ENCODE measurements at regions not wholly inside any gene's neighbourhood (a gene's known extent, or its start where the extent isn't known, plus 50 kb on each side); places are given as distances from the start of the nearest gene placed in this dataset.
"Not testable (repeated sequence)": the region's sequence is repeated elsewhere in the genome, so short reads cannot be mapped to it uniquely, and the experiment has no call there.

- DNase-seq = not testable (repeated sequence)
These were observed 353.9 kb downstream of the GOLGA6L6 start for GRCh38 chr15:20187370-20188355.

- DNase-seq = not testable (repeated sequence)
These were observed 356.7 kb downstream of the GOLGA6L6 start for GRCh38 chr15:20184879-20185278.

- DNase-seq = not testable (repeated sequence)
These were observed 373.4 kb downstream of the GOLGA6L6 start for GRCh38 chr15:20168221-20168620.

DNA sequence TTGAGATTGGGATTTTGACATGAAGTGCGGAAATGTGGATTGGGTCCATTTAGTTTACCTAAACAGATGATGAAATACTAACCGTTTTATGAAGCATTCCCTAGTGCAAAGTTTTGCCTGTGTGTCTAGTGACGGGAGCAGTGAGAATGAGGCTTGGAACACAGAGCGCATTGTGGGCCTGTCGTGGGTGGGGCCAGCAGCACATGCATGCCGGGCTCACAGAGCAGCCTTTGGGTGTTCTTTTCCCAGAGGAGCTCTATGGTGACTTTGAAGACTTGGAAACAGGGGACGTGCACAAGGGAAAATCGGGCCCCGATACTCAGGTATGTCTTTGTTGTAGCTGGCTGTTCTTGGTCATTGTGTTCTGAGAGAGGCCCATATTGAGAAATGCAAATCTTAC is 388.1 kb downstream of the GOLGA6L6 start:
- DNase-seq = not testable (repeated sequence)

- not testable (repeated sequence) for DNase-seq
These were observed 392.9 kb downstream of the GOLGA6L6 start for GRCh38 chr15:20148679-20149078.

- DNase-seq = not testable (repeated sequence)
These were observed 393.6 kb downstream of the GOLGA6L6 start for GRCh38 chr15:20148008-20148407.

DNA sequence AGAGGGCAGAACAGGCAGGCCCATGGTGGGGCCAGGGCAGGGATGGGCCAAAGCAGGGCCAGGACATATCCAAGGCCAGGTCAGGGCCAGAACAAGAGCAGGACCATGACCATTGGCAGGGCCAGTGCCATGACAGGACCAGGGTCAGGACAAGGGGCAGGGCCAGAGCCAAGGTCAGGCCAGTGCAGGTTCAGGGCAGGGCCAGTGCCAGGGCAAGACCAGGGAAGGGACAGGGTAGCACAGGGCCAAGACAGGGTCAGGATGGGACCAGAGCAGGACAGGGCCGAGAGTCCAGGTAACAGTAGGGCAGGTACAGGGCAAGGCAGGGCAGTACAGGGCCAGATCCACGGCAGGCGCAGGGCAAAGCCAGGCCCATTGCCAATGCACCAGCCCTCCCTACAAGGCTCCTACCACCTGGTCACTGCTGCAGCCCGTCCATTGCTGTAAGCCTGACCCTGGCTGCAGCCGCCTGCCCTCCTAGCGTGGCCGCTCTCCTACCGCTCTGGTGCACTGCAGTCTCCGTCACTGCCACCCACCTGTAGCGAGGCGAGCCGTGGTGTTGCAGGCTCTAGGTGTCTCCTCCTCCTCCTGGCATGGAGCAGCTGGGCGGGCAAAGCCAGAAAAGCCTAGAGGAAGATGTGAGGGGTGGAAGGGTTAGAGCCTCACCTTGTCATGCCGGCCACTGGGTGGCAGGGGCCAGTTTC is 397.1 kb downstream of the GOLGA6L6 start:
- DNase-seq = not testable (repeated sequence)

DNA sequence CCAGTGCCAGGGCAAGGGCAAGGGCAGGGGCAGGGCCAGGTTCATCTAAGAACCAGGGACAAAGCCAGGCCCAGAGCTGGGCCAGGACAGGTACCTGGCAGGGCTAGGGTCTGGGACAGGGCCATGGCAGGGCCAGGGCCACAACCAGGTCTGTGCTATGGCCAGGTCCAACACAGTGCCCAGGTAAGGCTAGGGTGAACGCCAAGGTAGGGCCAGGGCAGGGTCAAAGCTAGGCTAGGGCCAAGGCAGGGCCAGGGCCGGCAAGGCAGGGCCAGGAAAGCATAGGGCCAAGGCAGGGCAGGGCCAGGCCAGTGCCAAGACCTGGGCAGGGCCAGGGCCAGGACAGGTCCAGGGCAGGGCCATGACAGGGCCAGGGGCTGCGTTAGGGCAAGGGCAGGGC is 398.7 kb downstream of the GOLGA6L6 start:
- not testable (repeated sequence) for DNase-seq

GRCh38 chr15:20142410-20142809 is 399.2 kb downstream of the GOLGA6L6 start:
- DNase-seq = not testable (repeated sequence)

DNA sequence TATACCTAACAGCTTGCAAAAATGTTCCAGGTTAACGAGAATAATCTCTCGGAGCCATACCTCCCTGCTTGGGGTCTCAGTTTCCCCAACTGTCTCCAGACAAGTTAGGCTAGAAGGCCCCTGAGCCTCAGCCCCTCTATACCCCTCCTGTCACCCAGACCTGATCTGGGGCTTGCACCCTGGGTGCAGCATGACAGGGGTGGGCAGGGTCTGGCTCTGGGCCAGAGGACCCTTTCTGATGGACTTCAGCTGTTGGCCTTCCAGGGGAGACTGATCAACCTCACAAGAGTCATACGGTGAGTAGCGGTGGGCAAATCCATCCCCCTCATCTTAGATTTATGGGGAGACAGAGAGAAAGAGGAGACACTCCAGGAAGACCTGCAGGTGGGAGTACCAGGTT is 416.9 kb downstream of the GOLGA6L6 start:
- not testable (repeated sequence) for DNase-seq

DNA sequence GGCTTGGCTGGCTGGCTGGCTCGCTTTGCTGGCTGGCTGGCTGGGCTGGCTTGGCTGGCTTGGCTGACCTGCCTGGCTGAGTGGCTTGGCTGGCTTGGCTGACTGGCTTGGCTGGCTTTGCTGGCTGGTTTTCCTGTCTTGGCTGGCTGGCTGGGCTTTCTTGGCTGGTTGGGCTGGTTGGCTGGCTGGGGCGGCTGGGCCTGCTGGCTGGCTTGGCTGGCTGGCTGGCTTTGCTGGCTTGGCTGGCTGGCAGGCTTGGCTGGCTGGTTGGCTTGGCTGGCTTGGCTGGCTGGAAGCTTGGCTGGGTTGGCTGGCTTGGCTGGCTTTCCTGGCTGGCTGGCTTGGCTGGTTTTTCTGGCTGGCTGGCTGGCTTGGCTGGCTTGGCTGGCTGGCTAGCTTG is 435.6 kb downstream of the GOLGA6L6 start:
- no peak for DNase-seq

GRCh38 chr15:20105011-20105990 is 436.3 kb downstream of the GOLGA6L6 start:
- DNase-seq = not testable (repeated sequence)

DNA sequence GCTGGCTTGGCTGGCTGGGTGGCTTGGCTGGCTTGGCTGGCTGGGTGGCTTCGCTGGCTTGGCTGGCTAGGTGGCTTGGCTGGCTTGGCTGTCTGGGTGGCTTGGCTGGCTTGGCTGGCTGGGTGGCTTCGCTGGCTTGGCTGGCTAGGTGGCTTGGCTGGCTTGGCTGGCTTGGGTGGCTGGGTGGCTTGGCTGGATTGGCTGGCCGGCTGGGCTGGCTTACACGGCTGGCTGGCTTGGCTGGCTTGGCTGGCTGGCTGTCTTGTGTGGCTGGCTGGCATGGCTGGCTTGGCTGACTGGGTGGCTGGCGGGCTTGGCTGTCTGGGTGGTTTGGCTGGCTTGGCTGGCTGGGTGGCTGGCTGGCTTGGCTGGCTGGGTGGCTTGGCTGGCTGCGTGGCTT is 437.0 kb downstream of the GOLGA6L6 start:
- not testable (repeated sequence) for DNase-seq

GRCh38 chr15:20102862-20103261 is 438.7 kb downstream of the GOLGA6L6 start:
- not testable (repeated sequence) for DNase-seq

DNA sequence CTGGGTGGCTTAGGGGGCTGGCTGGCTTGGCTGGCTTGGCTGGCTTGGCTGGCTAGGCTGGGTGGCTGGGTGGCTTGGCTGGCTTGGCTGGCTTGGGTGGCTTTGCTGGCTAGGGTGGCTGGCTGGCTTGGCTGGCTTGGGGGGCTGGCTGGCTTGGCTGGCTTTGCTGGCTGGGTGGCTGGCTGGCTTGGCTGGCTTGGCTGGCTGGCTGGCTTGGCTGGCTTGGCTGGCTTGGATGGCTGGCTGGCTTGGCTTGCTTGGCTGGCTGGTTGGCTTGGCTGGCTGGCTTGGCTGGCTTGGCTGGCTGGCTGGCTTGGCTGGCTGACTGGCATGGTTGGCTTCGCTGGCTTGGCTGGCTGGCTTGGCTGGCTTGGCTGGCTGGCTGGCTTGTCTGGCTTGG is 439.4 kb downstream of the GOLGA6L6 start:
- not testable (repeated sequence) for DNase-seq

DNA sequence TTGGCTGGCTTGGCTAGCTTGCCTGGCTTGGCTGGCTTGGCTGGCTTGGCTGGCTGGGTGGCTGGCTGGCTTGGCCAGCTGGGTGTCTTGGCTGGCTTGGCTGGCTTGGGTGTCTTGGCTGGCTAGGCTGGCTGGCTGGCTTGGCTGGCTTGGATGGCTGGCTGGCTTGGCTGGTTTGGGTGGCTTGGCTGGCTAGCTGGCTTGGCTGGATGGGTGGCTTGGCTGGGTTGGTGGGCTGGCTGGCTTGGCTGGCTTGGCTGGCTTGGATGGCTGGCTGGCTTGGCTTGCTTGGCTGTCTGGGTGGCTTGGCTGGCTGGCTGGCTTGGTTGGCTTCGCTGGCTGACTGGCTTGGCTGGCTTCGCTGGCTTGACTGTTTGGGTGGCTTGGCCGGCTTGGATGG is 440.3 kb downstream of the GOLGA6L6 start:
- not testable (repeated sequence) for DNase-seq

DNA sequence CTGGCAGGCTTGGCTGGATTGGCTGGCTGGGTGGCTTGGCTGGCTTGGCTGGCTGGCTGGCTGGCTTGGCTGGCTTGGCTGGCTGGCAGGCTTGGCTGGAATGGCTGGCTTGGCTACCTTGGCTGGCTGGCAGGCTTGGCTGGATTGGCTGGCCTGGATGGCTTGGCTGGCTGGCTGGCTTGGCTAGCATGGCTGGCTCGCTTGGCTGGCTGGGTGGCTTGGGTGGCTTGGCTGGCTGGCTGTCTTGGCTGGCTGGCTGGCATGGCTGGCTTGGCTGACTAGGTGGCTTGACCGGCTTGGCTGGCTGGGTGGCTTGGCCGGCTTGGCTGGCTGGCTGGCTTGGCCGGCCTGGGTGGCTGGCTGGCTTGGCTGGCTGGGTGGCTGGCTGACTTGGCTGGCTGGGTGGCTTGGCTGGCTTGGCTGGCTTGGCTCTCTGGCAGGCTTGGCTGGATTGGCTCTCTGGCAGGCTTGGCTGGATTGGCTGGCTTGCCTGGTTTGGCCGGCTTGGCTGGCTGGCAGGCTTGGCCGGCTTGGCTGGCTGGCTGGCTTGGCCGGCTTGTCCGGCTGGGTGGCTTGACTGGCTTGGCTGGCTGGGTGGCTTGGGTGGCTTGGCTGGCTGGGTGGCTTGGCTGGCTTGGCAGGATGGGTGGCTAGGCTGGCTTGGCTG is 440.9 kb downstream of the GOLGA6L6 start:
- DNase-seq = not testable (repeated sequence)

DNA sequence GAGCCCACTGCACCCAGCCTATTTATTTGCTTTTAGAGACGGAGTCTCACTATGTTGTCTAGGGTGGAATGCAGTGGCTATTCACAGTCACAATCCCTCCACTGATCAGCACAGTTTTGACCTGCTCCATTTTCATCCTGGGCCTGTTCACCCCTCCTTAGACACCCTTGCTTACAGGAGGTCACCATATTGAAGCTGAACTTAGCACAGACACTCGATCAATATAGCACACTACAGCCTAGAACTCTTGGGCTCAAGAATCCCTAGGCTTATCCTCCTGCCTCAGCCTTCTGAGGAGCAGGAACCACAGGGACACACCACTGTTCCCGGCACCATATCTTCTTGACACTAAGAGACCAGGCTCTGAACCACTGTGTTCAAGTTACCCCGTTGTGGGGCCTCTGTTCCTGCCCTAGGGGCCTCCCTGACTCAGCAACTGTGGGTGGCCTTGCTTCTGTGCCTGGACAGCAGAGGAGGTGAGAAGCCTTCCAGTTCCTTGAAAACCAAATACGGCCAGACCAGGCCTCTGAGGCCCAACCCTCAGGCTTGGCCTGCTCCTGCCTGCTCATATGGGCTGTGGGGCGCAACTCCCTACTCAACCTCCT is 445.8 kb downstream of the GOLGA6L6 start:
- not testable (repeated sequence) for DNase-seq

GRCh38 chr15:20089541-20089940 is 452.1 kb downstream of the GOLGA6L6 start:
- DNase-seq = not testable (repeated sequence)

DNA sequence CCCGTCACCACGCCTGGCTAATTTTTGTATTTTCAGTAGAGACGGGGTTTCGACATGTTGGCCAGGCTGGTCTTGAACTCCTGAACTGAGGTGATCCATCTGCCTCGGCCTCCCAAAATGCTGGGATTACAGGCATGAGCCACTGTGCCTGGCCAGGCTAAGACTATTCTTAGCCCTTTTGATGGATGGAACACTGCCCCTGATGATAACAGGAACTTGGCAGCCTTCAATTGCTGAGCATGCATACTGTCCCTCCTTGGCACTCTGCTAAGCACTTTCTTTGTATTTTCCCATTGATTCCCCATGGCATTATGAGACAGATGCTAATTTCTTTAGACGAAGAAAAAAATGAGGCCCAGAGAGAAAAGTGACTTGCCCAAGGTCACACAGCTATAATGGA is 457.6 kb downstream of the GOLGA6L6 start:
- not testable (repeated sequence) for DNase-seq

GRCh38 chr15:20074082-20074481 is 467.5 kb downstream of the GOLGA6L6 start:
- not testable (repeated sequence) for DNase-seq
